NCI-H1417 (cell line): ENCODE measurements at regions not wholly inside any gene's neighbourhood (a gene's known extent, or its start where the extent isn't known, plus 50 kb on each side); places are given as distances from the start of the nearest gene placed in this dataset.
A peak's percentile ranks its signal among the peaks of the same experiment; 100 is the strongest.

Source experiments
- DNase-seq, 3 experiments: peaks; one replicate each; lab custom pipeline; 2025; lab: John Stamatoyannopoulos, UW

GRCh38 chr14:66115740-66116502 lies 370.2 kb upstream of the CCDC196 start:
- peak in 1 of 3 experiments; percentile 67 for DNase-seq

GRCh38 chr14:66116732-66117131 lies 369.4 kb upstream of the CCDC196 start:
- peak in 1 of 3 experiments; percentile 36 for DNase-seq

GRCh38 chr14:66117600-66117999 lies 368.6 kb upstream of the CCDC196 start:
- DNase-seq = no peak

- DNase-seq = no peak
These were observed 366.5 kb upstream of the CCDC196 start for GRCh38 chr14:66119606-66120231.

GRCh38 chr14:66120402-66120801 lies 365.8 kb upstream of the CCDC196 start:
- no peak for DNase-seq

GRCh38 chr14:66121859-66122258 lies 364.3 kb upstream of the CCDC196 start:
- no peak for DNase-seq

- no peak for DNase-seq
These were observed 356.9 kb upstream of the CCDC196 start for GRCh38 chr14:66129224-66129623.

GRCh38 chr14:66131111-66131510 lies 355.1 kb upstream of the CCDC196 start:
- DNase-seq = no peak

GRCh38 chr14:66133666-66134065 lies 352.5 kb upstream of the CCDC196 start:
- no peak for DNase-seq

- DNase-seq = peak in 1 of 3 experiments; percentile 37
These were observed 350.3 kb upstream of the CCDC196 start for GRCh38 chr14:66135831-66136230.

- peak; percentile 52 to 99 (median 85) for DNase-seq
These were observed 349.1 kb upstream of the CCDC196 start for GRCh38 chr14:66137081-66137480.

GRCh38 chr14:66139432-66139831 lies 346.7 kb upstream of the CCDC196 start:
- no peak for DNase-seq

GRCh38 chr14:66140213-66140918 lies 345.8 kb upstream of the CCDC196 start:
- no peak for DNase-seq

- DNase-seq = no peak
These were observed 345.2 kb upstream of the CCDC196 start for GRCh38 chr14:66140963-66141362.

GRCh38 chr14:66141733-66142132 lies 344.4 kb upstream of the CCDC196 start:
- no peak for DNase-seq

- DNase-seq = no peak
These were observed 342.6 kb upstream of the CCDC196 start for GRCh38 chr14:66143387-66144112.

- no peak for DNase-seq
These were observed 333.9 kb upstream of the CCDC196 start for GRCh38 chr14:66152302-66152701.

GRCh38 chr14:66152747-66153146 lies 333.4 kb upstream of the CCDC196 start:
- DNase-seq = no peak

GRCh38 chr14:66163023-66163422 lies 323.1 kb upstream of the CCDC196 start:
- DNase-seq = no peak

GRCh38 chr14:66165337-66165736 lies 320.8 kb upstream of the CCDC196 start:
- no peak for DNase-seq

- peak in 1 of 3 experiments; percentile 10 for DNase-seq
These were observed 311.7 kb upstream of the CCDC196 start for GRCh38 chr14:66174453-66174891.

GRCh38 chr14:66177935-66178334 lies 308.2 kb upstream of the CCDC196 start:
- DNase-seq = no peak
